H1 (cell line): ENCODE measurements at regions not wholly inside any gene's neighbourhood (a gene's known extent, or its start where the extent isn't known, plus 50 kb on each side); places are given as distances from the start of the nearest gene placed in this dataset.
A peak's percentile ranks its signal among the peaks of the same experiment; 100 is the strongest.

Source experiments
- CTCF ChIA-PET: fragments of 300-600 bp; sonication (Branson Sonifier 250); formaldehyde crosslinking; loops from one replicate; lab custom pipeline; 2021; ENCODE audit not compliant: partially characterized antibody; lab: Charles Lee
- POLR2A ChIA-PET: fragments of 300-600 bp; sonication (Branson Sonifier 250); formaldehyde crosslinking; loops from one replicate; lab custom pipeline; 2021; ENCODE audit warnings: inconsistent platforms; ENCODE audit not compliant: partially characterized antibody; lab: Charles Lee
- DNase-seq, 2 experiments: peaks; one replicate each; pipeline versions ENCODE4 v3.0.0 to v3.0.0-alpha.2; 2010 to 2022; ENCODE audit warnings: low spot score in 2 of 2, low read depth in 1 of 2, mixed read lengths in 1 of 2
- FAIRE-seq: peaks from 2 replicates; lab custom pipeline; 2011; peaks lifted over from hg19 to GRCh38; lab: Jason Lieb, UNC
- H2AFZ ChIP-seq: 2 replicates; pipeline ENCODE4 v1.8.1; 2012; ENCODE audit warnings: low read length, inconsistent platforms
- H2AK5ac ChIP-seq: 2 replicates; pipeline ENCODE4 v1.6.1; 2013; ENCODE audit warnings: low read depth, low read length
- H2BK120ac ChIP-seq: replicated peaks from 2 replicates; pipeline ENCODE3; 2013; ENCODE audit warnings: low read depth, low read length, inconsistent platforms
- H2BK12ac ChIP-seq: 2 replicates; pipeline ENCODE4 v1.6.1; 2013; ENCODE audit warnings: low read depth, low read length
- H2BK15ac ChIP-seq: 2 replicates; pipeline ENCODE4 v1.6.1; 2013; ENCODE audit warnings: low read length
- H2BK20ac ChIP-seq: 2 replicates; pipeline ENCODE4 v1.6.1; 2013; ENCODE audit warnings: low read length
- H2BK5ac ChIP-seq: 2 replicates; pipeline ENCODE4 v1.6.1; 2013; ENCODE audit warnings: low read depth, low read length
- H3K14ac ChIP-seq: 2 replicates; pipeline ENCODE4 v1.6.1; 2013; ENCODE audit warnings: inconsistent platforms; ENCODE audit not compliant: insufficient read length
- H3K18ac ChIP-seq: 2 replicates; pipeline ENCODE4 v1.6.1; 2013; ENCODE audit warnings: low read length; ENCODE audit errors: extremely low read depth
- H3K23ac ChIP-seq: 2 replicates; pipeline ENCODE4 v1.6.1; 2013; ENCODE audit warnings: inconsistent platforms; ENCODE audit not compliant: insufficient read length
- H3K23me2 ChIP-seq: 2 replicates; pipeline ENCODE4 v1.6.1; 2013; ENCODE audit warnings: low read depth, low read length
- H3K27ac ChIP-seq: 2 replicates; pipeline ENCODE4 v1.6.1; 2011; ENCODE audit warnings: low read depth, low read length, inconsistent platforms
- H3K27me3 ChIP-seq, 4 experiments: replicated peaks in 1 of 4; 1 replicate in 1 of 4; 2 replicates in 3 of 4; pipeline versions ENCODE4 v1.6.1 to v1.8.1; 2011 to 2013; ENCODE audit warnings: low read length in 3 of 4, mild to moderate bottlenecking in 3 of 4, inconsistent platforms in 2 of 4, mixed read lengths in 2 of 4, moderate library complexity in 1 of 4; ENCODE audit not compliant: control insufficient read depth in 3 of 4, insufficient read depth in 3 of 4; ENCODE audit errors: extremely low read depth in 1 of 4
- H3K36me3 ChIP-seq, 4 experiments: 2 replicates each; pipeline versions ENCODE4 v1.6.1 to v1.8.1; 2011 to 2013; ENCODE audit warnings: mild to moderate bottlenecking in 4 of 4, low read length in 3 of 4, moderate library complexity in 2 of 4, control low read depth in 1 of 4, inconsistent platforms in 1 of 4; ENCODE audit not compliant: insufficient read depth in 4 of 4, control insufficient read depth in 2 of 4
- H3K4ac ChIP-seq: replicated peaks from 2 replicates; pipeline ENCODE3; 2013; ENCODE audit warnings: low read length, low read depth, mixed read lengths, inconsistent platforms; ENCODE audit not compliant: insufficient read length
- H3K4me1 ChIP-seq, 4 experiments: replicated peaks in 1 of 4; 1 replicate in 1 of 4; 2 replicates in 3 of 4; pipeline versions ENCODE4 v1.6.1 to v1.8.1; 2011 to 2013; ENCODE audit warnings: low read length in 3 of 4, inconsistent platforms in 2 of 4, mixed read lengths in 1 of 4; ENCODE audit not compliant: insufficient read depth in 4 of 4, control insufficient read depth in 3 of 4
- H3K4me2 ChIP-seq, 2 experiments: 2 replicates each; pipeline versions ENCODE4 v1.6.1 to v1.8.1; 2011 to 2013; ENCODE audit warnings: low read depth in 2 of 2, low read length in 2 of 2, control low read depth in 1 of 2, inconsistent platforms in 1 of 2, mild to moderate bottlenecking in 1 of 2; ENCODE audit not compliant: insufficient read depth in 1 of 2
- H3K4me3 ChIP-seq, 4 experiments: fragments of 200-600, 300-600 bp in 1 of 4; sonication (generic), shearing (Covaris generic), sonication (Bioruptor Twin) in 1 of 4; 2 replicates each; pipeline versions ENCODE4 v1.5.1 to v1.8.1; 2011 to 2016; ENCODE audit warnings: low read length in 4 of 4, low read depth in 3 of 4, control low read depth in 2 of 4, inconsistent platforms in 2 of 4, mild to moderate bottlenecking in 2 of 4, mixed read lengths in 1 of 4, moderate library complexity in 1 of 4; ENCODE audit not compliant: insufficient read depth in 2 of 4; ENCODE audit errors: extremely low read depth in 1 of 4
- H3K56ac ChIP-seq: replicated peaks from 2 replicates; pipeline ENCODE3; 2013; ENCODE audit warnings: low read depth, mild to moderate bottlenecking, mixed read lengths, low read length, inconsistent platforms; ENCODE audit not compliant: insufficient read length
- H3K79me1 ChIP-seq: 2 replicates; pipeline ENCODE4 v1.6.1; 2013; ENCODE audit warnings: low read depth, low read length, control low read depth
- H3K79me2 ChIP-seq, 2 experiments: 2 replicates each; pipeline versions ENCODE4 v1.6.1 to v1.8.1; 2012 to 2013; ENCODE audit warnings: low read length in 2 of 2, mild to moderate bottlenecking in 2 of 2, inconsistent platforms in 1 of 2; ENCODE audit not compliant: insufficient read depth in 2 of 2, control insufficient read depth in 1 of 2
- H3K9ac ChIP-seq, 4 experiments: replicated peaks in 1 of 4; 1 replicate in 1 of 4; 2 replicates in 3 of 4; pipeline versions ENCODE4 v1.6.1 to v1.8.1; 2011 to 2013; ENCODE audit warnings: low read depth in 3 of 4, low read length in 3 of 4, control low read depth in 2 of 4, mild to moderate bottlenecking in 2 of 4, moderate library complexity in 2 of 4, inconsistent platforms in 1 of 4; ENCODE audit errors: extremely low read depth in 1 of 4
- H3K9me3 ChIP-seq, 2 experiments: 2 replicates each; pipeline versions ENCODE4 v1.6.1 to v1.8.1; 2012 to 2013; ENCODE audit warnings: mild to moderate bottlenecking in 2 of 2, moderate library complexity in 2 of 2, control low read depth in 1 of 2, inconsistent platforms in 1 of 2, low read depth in 1 of 2, low read length in 1 of 2, mixed read lengths in 1 of 2; ENCODE audit not compliant: insufficient read depth in 2 of 2
- H4K20me1 ChIP-seq, 2 experiments: replicated peaks in 1 of 2; 2 replicates each; pipeline versions ENCODE3 to v1.8.1; 2011 to 2013; ENCODE audit warnings: inconsistent platforms in 2 of 2, low read length in 2 of 2, mild to moderate bottlenecking in 1 of 2; ENCODE audit not compliant: insufficient read depth in 2 of 2, control insufficient read depth in 1 of 2
- H4K5ac ChIP-seq: 2 replicates; pipeline ENCODE4 v1.6.1; 2013; ENCODE audit warnings: low read length, low read depth, mixed read lengths, inconsistent platforms; ENCODE audit not compliant: insufficient read length
- H4K8ac ChIP-seq: 2 replicates; pipeline ENCODE4 v1.8.0; 2013; ENCODE audit warnings: mild to moderate bottlenecking, moderate library complexity, low read length, inconsistent platforms; ENCODE audit not compliant: insufficient read depth; ENCODE audit errors: extremely low read depth
- H4K91ac ChIP-seq: replicated peaks from 2 replicates; pipeline ENCODE3; 2013; ENCODE audit warnings: low read length, mixed read lengths, inconsistent platforms; ENCODE audit not compliant: insufficient read length
- SP4 ChIP-seq: IDR thresholded peaks from 2 replicates; pipeline ENCODE4 v1.6.1; 2012; ENCODE audit warnings: low read length, inconsistent platforms
- WGBS, 2 experiments: shearing (Covaris generic) in 1 of 2; methylation state at CpG; one replicate each; pipeline versions ENCODE4 v1.1.6 to v1.1.7; 2013 to 2015; ENCODE audit warnings: low lambda C conversion rate in 2 of 2, mixed read lengths in 2 of 2, inconsistent platforms in 1 of 2, low coverage in 1 of 2, missing lambda C conversion rate in 1 of 2; ENCODE audit not compliant: insufficient replicate concordance in 2 of 2, insufficient coverage in 1 of 2, insufficient read length in 1 of 2; ENCODE audit errors: extremely low coverage in 1 of 2, missing lambda C conversion rate in 1 of 2; 5-methylcytosine and 5-hydroxymethylcytosine counted together

DNA sequence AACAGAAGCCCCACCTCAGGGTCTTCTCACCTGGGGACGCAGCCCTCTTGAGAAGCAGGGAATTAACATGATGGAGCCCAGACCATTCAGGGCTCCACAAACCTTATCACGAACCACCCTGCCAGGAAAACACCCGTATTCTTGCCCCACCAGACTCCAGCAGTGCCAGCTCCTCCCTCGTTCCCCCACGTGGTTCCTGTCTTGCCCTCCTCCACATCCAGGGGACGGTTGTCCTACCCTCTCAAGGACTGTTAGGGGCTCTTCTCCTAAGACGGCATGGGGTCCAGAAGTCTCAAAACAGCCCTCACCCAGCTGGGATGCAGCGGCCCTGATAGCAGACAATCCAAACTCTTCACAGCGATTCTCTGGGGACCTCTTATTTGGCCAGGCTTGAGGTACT lies 372.2 kb upstream of the HS6ST1 start:
- no peak overlapping the region; the same call in 1 of the 2 replicates for H3K18ac ChIP-seq
- 0 out of 2 replicates have a peak overlapping the region, but pooled peaks have one; percentile 0 for H2BK12ac ChIP-seq
- no peaks in the 10 kb centered on the region for H4K20me1 ChIP-seq
- no peak overlapping the region for H2BK5ac ChIP-seq
- FAIRE-seq (no peak), DNase-seq (no peak)
- no peak overlapping the region for H2AK5ac ChIP-seq
- H3K23me2 ChIP-seq: no peaks in the 10 kb centered on the region
- H2BK15ac ChIP-seq: no peak overlapping the region
- no peak overlapping the region for H3K4me2 ChIP-seq
- 96% methylated on average over 8 of the region's 9 CpGs; no CpG with 5 or more reads in 1 of the 2 experiments for WGBS, 2 experiments
- H3K27ac ChIP-seq: no peak overlapping the region
- H3K56ac ChIP-seq: no peak overlapping the region
- ChIA-PET POLR2A (interaction anchor here (0.9 kb wide), 1 partner anchor 52 kb away, joined by 3 read pairs; no protein-coding TSS in a partner anchor), CTCF (no interaction called here)
- H3K4me3 ChIP-seq: no peak overlapping the region
- no peak overlapping the region for H2BK120ac ChIP-seq
- no peaks in the 10 kb centered on the region for H3K79me1 ChIP-seq
- no peak overlapping the region for H3K23ac ChIP-seq
- H2AFZ ChIP-seq: no peak overlapping the region
- no peaks in the 10 kb centered on the region for H3K36me3 ChIP-seq
- no peak overlapping the region for H4K8ac ChIP-seq
- no peak overlapping the region for H3K4ac ChIP-seq
- no peak overlapping the region for H4K91ac ChIP-seq
- no peak overlapping the region for H4K5ac ChIP-seq
- no peak overlapping the region for H3K14ac ChIP-seq
- no peak for TF ChIP-seq SP4
- H3K9ac ChIP-seq: no peak overlapping the region
- peaks cover 0 to 3% (median 1%) of the 10 kb centered on the region in 4 experiments; a peak in 3 of 7 replicates for H3K4me1 ChIP-seq
- H3K79me2 ChIP-seq: no peaks in the 10 kb centered on the region
- no peak overlapping the region for H2BK20ac ChIP-seq
- H3K27me3 ChIP-seq: no peaks in the 10 kb centered on the region; a peak in 1 of 7 replicates
- no peaks in the 10 kb centered on the region; a peak in 1 of 4 replicates for H3K9me3 ChIP-seq
